Dermis blood vessel endothelial cell (primary cell): ENCODE measurements at regions not wholly inside any gene's neighbourhood (a gene's known extent, or its start where the extent isn't known, plus 50 kb on each side); places are given as distances from the start of the nearest gene placed in this dataset.

Experiments
- DNase-seq: peaks from one replicate; pipeline ENCODE4 v3.0.0; 2010

DNA sequence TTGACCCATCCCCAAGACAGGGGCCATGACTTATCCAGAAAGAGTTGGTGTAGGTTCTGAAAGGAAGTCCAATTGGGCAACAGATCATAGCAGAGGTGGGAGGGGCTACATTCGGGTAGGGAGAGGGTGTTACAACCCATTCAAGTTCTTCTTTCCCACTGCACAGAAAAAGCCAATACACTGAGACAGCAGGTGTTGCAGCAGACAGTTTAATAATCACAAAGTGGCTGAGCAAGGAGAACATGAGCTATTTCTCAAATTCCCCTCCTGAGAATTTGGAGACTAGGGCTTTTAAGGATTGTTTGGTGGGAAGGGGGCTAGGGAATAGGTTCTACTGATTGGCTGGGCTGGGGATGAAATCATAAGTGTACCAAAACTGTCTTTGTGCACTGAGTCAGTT is 328.4 kb upstream of the POU3F1 start:
- DNase-seq: no peak

GRCh38 chr1:38371505-38371844 is 324.9 kb upstream of the POU3F1 start:
- no peak for DNase-seq

DNA sequence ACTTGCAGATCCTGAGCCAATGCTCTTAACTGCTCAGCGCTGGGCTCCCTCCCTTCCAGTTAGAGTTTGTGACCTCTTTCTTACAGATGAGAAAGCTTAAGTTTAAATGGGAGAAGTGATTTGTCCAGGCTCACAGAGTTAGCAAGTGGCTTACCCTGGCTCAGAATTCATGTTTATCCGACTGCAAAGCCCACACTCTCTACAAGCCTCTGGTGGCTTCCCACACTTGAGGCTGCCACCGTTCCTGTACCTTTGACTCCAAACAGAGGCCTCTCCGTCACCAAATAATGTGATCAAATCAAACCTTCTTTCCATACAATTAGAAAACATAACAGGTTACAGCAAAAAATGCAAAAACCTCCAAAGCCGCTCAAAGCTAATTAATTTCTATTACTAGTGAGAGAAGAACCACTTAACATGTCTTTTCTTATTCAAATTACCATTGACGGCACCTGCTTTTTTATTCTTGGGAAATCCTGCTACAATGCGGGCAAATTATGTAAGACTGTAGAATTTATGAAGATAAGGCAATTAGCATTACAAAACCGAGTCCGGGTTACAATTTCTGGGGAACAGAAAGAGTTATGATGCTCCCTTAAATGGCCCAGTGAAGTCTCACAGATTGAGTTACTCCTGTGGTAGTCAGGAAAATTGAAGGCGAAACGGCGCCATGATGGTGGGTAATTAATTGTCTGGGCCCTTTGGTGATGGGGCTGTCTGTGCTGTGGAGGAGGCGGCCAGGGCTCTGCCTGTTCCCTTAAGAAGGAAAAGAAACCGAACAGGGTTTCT is 324.3 kb upstream of the POU3F1 start:
- DNase-seq: no peak

DNA sequence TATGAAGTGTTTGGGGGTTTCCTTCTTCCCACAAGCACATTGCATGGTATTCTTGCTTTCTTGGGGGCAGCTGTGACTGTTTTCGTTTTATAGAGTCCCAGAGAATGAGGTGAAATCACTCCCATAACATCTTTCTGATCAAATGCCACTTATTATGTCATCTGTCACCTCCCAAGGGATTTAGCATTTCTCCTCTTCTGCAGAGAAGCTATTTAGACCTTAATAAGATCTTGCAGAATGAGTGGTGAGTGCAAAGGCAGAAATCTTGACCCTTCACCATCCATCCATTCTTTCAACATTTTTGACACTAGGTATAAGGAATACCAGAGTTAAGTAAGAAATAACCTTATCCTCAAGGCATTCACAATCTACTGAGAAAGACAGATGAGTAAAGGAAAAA is 318.6 kb upstream of the POU3F1 start:
- no peak for DNase-seq

GRCh38 chr1:38361566-38361965 is 315.0 kb upstream of the POU3F1 start:
- DNase-seq: no peak

DNA sequence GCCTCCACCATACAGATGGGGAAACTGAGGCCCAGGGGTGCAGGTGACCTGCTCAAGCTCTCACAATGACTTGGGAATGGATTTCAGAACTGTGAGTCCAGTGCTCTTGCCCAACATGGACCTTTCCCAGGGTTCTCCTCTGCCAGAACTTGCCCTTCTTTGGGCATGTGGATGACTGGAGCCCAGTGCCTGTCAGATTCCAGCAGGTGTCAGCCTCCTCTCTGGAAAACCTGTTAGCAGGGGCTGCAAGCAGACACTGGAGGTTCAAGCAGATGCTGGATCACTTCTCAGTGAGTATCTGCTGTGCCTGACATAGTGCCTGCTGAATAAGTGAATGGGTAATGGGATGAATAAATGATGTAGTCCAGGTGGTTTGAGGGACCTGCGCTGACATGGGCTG is 314.2 kb upstream of the POU3F1 start:
- peak; percentile 1 for DNase-seq

DNA sequence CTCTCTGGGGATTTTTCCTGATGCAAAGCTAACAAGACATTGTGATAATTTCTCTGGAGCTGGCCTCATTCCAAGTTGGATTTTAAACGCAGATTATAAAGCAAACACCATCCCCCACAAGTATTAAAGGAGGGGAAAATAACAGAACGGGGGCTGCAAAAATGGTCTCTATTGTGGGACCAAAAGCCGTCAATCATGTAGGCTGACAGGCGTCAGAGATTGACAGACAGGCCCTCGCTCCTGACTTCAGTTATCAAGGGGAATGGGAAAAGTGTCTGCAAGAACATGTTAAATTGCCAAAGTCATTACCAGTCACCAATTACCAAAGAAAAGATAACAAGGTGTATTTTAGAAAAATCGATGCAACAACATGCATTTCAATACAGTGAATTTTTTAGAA is 307.4 kb upstream of the POU3F1 start:
- no peak for DNase-seq

DNA sequence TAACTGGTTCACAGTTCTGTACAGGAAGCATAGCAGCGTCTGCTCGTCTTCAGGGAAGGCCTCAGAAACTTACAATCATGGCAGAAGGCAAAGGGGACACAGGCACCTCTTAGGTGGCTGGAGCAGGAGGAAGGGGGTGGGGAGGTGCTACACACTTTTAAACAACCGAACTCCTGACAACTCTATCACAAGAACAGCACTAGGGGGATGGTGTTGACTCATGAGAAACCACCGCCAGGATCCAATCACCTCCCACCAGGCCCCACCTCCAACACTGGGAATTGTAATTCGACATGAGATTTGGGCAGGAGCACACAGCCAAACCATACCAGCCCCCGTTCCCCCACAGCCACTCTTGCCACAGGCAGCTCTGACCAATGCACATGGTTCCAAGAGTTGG is 306.3 kb upstream of the POU3F1 start:
- no peak for DNase-seq

GRCh38 chr1:38347446-38348175 is 301.0 kb upstream of the POU3F1 start:
- DNase-seq: no peak

DNA sequence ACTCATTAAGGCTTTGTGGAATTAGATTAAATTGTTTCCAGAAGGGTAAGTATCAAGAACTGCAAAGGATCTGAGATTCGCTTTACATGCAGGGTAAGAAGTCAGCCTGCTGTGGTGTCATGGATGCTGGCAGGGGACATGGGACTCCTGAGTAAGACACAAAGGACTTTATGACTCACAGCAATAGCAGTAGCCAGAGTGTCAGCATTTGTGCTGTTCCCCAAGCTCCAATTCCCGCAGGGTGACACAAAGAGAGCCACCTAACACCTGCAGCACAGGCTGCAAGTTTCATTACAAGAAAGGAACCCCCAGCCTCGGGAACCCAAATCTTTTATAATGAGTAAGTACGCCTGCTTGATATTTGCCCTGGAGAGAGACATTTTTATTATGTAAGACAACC is 298.1 kb upstream of the POU3F1 start:
- DNase-seq: no peak

- no peak for DNase-seq
These were observed 295.1 kb upstream of the POU3F1 start for GRCh38 chr1:38341694-38342093.

DNA sequence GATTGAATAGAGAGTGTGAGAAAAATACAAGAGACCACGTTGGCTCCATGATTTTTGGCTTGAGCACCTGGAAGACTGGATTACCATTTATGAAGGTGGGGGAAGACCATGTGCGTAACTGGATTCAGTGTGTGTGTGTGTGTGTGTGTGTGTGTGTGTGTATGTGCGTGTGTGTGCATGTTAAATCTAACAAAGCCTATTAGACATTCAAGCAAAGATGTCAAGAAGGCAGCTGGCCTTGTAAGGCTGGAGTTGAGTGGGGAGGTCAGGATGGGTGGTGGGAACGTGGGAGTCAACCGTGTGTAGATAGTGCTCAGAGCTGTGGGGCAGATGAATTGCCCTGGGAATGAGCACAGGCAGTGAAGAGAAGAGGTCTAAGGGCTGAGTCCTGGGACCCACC is 293.8 kb upstream of the POU3F1 start:
- DNase-seq: no peak

DNA sequence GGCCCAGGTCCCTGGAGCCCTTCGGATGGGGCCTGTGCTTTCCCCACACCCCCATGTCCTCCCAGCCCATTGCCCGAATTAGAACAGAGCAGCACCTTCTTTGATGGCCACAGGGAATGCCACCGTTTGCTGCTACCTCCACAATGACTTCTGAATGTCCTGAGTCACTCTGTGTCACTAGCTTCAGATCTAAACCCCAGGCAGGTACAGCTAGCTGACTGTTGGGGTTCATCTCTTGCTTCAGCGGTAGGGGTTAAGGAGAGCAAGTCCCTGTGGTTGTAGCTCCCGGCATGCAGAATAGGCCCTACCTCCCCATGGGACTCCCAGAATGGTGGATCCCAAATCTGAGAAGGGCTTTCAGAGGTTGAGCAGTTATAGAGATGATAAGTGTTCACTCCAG is 291.1 kb upstream of the POU3F1 start:
- DNase-seq: no peak

- DNase-seq: no peak
These were observed 290.4 kb upstream of the POU3F1 start for GRCh38 chr1:38336961-38337360.

- no peak for DNase-seq
These were observed 289.8 kb upstream of the POU3F1 start for GRCh38 chr1:38336301-38336923.

DNA sequence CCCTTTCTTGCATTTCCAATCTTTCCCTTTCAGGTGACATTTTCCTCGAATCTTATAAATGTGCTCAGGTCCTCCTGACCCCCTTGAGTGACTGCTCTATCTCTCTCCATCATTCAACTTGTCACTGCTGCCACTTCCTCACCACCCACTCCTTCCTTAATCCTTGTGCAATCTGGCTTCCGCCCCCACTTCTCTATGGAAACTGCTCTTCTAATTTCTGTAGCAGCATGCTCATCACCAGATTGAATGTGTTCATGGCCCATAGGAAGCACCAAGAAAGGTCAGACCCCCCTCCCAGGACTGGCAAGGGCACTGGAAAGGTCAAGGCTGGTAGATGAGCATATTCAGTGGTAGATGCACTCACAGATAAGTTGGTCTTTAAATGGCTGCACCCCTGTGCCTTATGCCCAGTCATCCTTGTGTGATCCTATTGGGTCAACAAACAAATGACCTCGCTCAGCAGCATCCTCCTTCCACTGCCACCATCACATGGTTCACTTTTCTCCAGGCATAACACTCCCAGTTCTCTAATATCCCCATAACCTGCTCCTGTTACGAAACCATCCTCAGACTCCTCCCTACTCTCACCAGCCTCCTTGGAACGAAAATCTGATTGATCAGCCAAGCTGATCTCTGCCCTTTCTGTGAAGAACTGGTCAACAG is 288.5 kb upstream of the POU3F1 start:
- no peak for DNase-seq

DNA sequence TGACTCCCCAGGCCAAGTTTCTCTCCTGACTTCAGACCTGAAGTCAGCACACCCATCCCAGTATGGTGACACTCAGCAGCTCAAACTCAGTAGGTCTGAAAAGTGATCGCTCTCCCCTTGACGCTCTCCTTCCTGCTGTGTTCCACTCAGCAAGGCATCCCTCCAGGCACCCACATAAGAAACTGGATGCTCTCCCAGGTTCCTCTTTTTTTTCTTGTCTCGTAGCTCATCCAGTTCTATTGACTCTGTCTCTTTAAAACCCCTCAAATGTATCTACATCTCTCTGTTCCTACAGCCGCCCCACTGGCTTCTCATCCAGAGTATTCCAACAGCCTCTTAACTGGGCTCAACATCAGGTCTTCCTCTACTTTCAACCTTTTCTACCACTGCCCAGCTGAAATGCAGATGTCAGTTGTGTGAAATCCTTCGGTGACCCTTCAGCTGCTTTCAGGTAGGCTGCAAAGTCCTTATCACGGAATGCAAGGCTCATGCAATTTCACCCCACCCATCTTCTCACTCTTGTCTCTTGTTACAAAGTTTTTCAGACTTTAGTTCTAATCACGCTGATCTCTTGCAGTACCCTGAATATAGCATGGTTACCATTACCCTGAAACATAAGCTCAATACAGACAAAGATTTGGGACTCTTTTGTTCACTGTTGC is 286.2 kb upstream of the POU3F1 start:
- no peak for DNase-seq

DNA sequence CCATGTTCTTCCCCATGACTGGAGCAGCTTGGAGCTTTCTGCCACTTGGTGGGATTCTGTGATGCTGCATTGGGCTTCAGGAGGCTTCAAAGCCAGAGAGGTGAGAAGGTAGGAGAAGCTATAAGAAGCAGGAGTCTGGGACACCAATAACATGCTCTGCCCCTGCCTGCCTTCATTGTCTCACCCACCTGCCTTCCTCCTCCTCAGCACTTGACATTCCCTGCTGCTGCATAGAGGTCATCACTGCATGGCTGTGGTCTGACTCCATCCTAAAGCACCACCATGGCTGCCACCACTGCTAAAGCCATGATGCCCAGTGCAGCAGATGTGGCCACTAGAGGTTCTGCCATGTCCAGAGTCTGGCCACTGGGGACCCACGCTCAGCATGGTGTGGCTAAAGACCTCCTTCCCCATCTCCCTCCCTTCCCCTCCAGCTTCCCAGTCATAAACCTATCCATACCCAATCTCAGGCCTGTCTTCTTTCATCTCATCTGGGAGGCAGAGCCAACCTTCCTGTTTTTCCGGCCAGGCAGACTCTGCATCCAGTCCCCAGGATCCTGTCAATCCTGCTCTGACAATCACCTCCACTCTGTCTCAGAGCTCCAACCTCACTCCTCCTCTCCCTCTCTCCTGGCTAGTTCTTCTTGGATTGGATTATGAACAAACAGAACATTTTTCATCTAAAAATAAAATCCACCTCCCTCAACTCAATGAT is 285.1 kb upstream of the POU3F1 start:
- no peak for DNase-seq

- DNase-seq: no peak
These were observed 284.2 kb upstream of the POU3F1 start for GRCh38 chr1:38330799-38331198.

- DNase-seq: no peak
These were observed 283.1 kb upstream of the POU3F1 start for GRCh38 chr1:38329644-38330043.

- no peak for DNase-seq
These were observed 281.9 kb upstream of the POU3F1 start for GRCh38 chr1:38328278-38329035.
